ENCODE measurements at regions not wholly inside any gene's neighbourhood (a gene's known extent, or its start where the extent isn't known, plus 50 kb on each side); places are given as distances from the start of the nearest gene placed in this dataset.

GRCh38 chr18:10210057-10210633 is 244.3 kb upstream of the APCDD1 start:
- DNase-seq: no peak
- no peak for TF ChIP-seq CTCF (IDR thresholded peaks at IDR 0.05)
- Mint-ChIP-seq H3K4me1 (ENCODE audit: low read depth) (no peaks in the 10 kb centered on the region), H3K27me3 (ENCODE audit: insufficient read depth) (peaks cover 18% of the 10 kb centered on the region), H3K9me3 (no peaks in the 10 kb centered on the region), H3K27ac (no peak overlapping the region), H3K36me3 (ENCODE audit: low read depth) (no peaks in the 10 kb centered on the region), H3K4me3 (no peak overlapping the region)

- Mint-ChIP-seq H3K4me1 (ENCODE audit: low read depth) (no peaks in the 10 kb centered on the region), H3K36me3 (ENCODE audit: low read depth) (no peaks in the 10 kb centered on the region), H3K9me3 (no peaks in the 10 kb centered on the region), H3K27ac (no peak overlapping the region), H3K4me3 (no peak overlapping the region), H3K27me3 (ENCODE audit: insufficient read depth) (peaks cover 12% of the 10 kb centered on the region)
- no peak for DNase-seq
- TF ChIP-seq CTCF (IDR thresholded peaks at IDR 0.05): no peak
These were observed 240.9 kb upstream of the APCDD1 start for GRCh38 chr18:10213526-10213925.

- Mint-ChIP-seq H3K4me3 (no peak overlapping the region), H3K9me3 (no peaks in the 10 kb centered on the region), H3K27me3 (ENCODE audit: insufficient read depth) (peaks cover 17% of the 10 kb centered on the region), H3K36me3 (ENCODE audit: low read depth) (no peaks in the 10 kb centered on the region), H3K27ac (no peak overlapping the region), H3K4me1 (ENCODE audit: low read depth) (no peaks in the 10 kb centered on the region)
- DNase-seq: no peak
- no peak for TF ChIP-seq CTCF (IDR thresholded peaks at IDR 0.05)
These were observed 239.0 kb upstream of the APCDD1 start for GRCh38 chr18:10215446-10215845.

- Mint-ChIP-seq H3K9me3 (peaks cover 5% of the 10 kb centered on the region), H3K36me3 (ENCODE audit: low read depth) (no peaks in the 10 kb centered on the region), H3K4me3 (no peak overlapping the region), H3K27me3 (ENCODE audit: insufficient read depth) (peaks cover 17% of the 10 kb centered on the region), H3K4me1 (ENCODE audit: low read depth) (no peaks in the 10 kb centered on the region), H3K27ac (no peak overlapping the region)
- no peak for TF ChIP-seq CTCF (IDR thresholded peaks at IDR 0.05)
- DNase-seq: no peak
These were observed 237.6 kb upstream of the APCDD1 start for GRCh38 chr18:10216791-10217190.

- H3K27me3 Mint-ChIP-seq (ENCODE audit: insufficient read depth): peaks cover 15% of the 10 kb centered on the region
- no peaks in the 10 kb centered on the region for H3K4me1 Mint-ChIP-seq (ENCODE audit: low read depth)
- H3K27ac Mint-ChIP-seq: no peak overlapping the region
- H3K9me3 Mint-ChIP-seq: peaks cover 5% of the 10 kb centered on the region
- no peaks in the 10 kb centered on the region for H3K36me3 Mint-ChIP-seq (ENCODE audit: low read depth)
- no peak for DNase-seq
- H3K4me3 Mint-ChIP-seq: no peak overlapping the region
- no peak for TF ChIP-seq CTCF (IDR thresholded peaks at IDR 0.05)
These were observed 237.2 kb upstream of the APCDD1 start for GRCh38 chr18:10217211-10217610.

- no peak for DNase-seq
- peaks cover 11% of the 10 kb centered on the region for H3K4me1 Mint-ChIP-seq (ENCODE audit: low read depth)
- H3K4me3 Mint-ChIP-seq: no peak overlapping the region
- TF ChIP-seq CTCF (IDR thresholded peaks at IDR 0.05): no peak
- H3K27ac Mint-ChIP-seq: no peak overlapping the region
- H3K36me3 Mint-ChIP-seq (ENCODE audit: low read depth): peaks cover 12% of the 10 kb centered on the region
- H3K9me3 Mint-ChIP-seq: peaks cover 44% of the 10 kb centered on the region
- no peaks in the 10 kb centered on the region for H3K27me3 Mint-ChIP-seq (ENCODE audit: insufficient read depth)
These were observed 229.1 kb upstream of the APCDD1 start for GRCh38 chr18:10225300-10225699.
